Heart left ventricle (tissue), 16 donors: ENCODE measurements at regions not wholly inside any gene's neighbourhood (a gene's known extent, or its start where the extent isn't known, plus 50 kb on each side); places are given as distances from the start of the nearest gene placed in this dataset.

ENCODE experiments used
- ATAC-seq, 4 donors: fragments of 200-7000 bp; cut with Tn5 transposase; one replicate each; pipeline ENCODE4 v1.9.1; 2020 to 2022; ENCODE audit warnings: moderate library complexity in 4 of 4, mild to moderate bottlenecking in 3 of 4, moderate number of reproducible peaks in 1 of 4
- DNase-seq, 5 donors: peaks; one replicate each; pipeline ENCODE4 v3.0.0-alpha.2; 2020
- H3K27ac ChIP-seq, 12 donors: fragments of 200-600 bp; sonication (generic) in 4 of 12; one replicate each; pipeline versions ENCODE4 v1.5.0 to v1.8.0; 2016 to 2022; ENCODE audit warnings: mild to moderate bottlenecking in 2 of 12
- H3K27me3 ChIP-seq, 9 donors: fragments of 200-600 bp; sonication (generic) in 2 of 9; one replicate each; pipeline versions ENCODE4 v1.5.1 to v1.8.0; 2016 to 2022; ENCODE audit warnings: mild to moderate bottlenecking in 3 of 9
- H3K36me3 ChIP-seq, 9 donors: fragments of 200-600 bp; sonication (generic) in 2 of 9; one replicate each; pipeline versions ENCODE4 v1.5.0 to v1.8.0; 2018 to 2022; ENCODE audit warnings: mild to moderate bottlenecking in 2 of 9
- H3K4me1 ChIP-seq, 12 donors: fragments of 200-600 bp; sonication (generic) in 4 of 12; one replicate each; pipeline versions ENCODE4 v1.5.0 to v1.8.0; 2016 to 2022; ENCODE audit warnings: mild to moderate bottlenecking in 3 of 12
- H3K4me3 ChIP-seq, 12 donors: fragments of 200-600 bp; sonication (generic) in 4 of 12; one replicate each; pipeline versions ENCODE4 v1.5.0 to v1.8.0; 2017 to 2022; ENCODE audit warnings: mild to moderate bottlenecking in 9 of 12, moderate library complexity in 4 of 12
- H3K9me3 ChIP-seq, 12 donors: fragments of 200-600 bp; sonication (generic) in 4 of 12; one replicate each; pipeline versions ENCODE4 v1.5.0 to v1.8.0; 2016 to 2022; ENCODE audit warnings: mild to moderate bottlenecking in 1 of 12
- POLR2A ChIP-seq, 2 donors: fragments of 450-650 bp; IDR thresholded peaks; one replicate each; pipeline ENCODE4 v1.6.1; 2017; ENCODE audit warnings: antibody characterized with exemption in 2 of 2, mild to moderate bottlenecking in 2 of 2, moderate library complexity in 2 of 2
- WGBS, 4 donors: extraction: QIAGEN DNeasy Blood & Tissue Kit in 2 of 4; methylation state at CpG; one replicate each; pipeline versions ENCODE4 v1.1.5 to v1.1.7; 2013 to 2018; 5-methylcytosine and 5-hydroxymethylcytosine counted together
- intact Hi-C, 10 donors: fragments of 100-400 bp; cut with DNase I; formaldehyde crosslinking; loops; one replicate each; pipeline versions ENCODE4 v1.11.1 to v1.14.2; 2022
- TF ChIP-seq, protein P1 (sequence below), 12 donors: fragments of 200-600 bp; sonication (generic) in 4 of 12; IDR thresholded peaks; one replicate each; pipeline versions ENCODE4 v1.5.0 to v1.8.0; 2018 to 2022; ENCODE audit warnings: antibody characterized with exemption in 12 of 12, mild to moderate bottlenecking in 5 of 12
- donor health status: ischemic (EF 13 %, LVEDD 7.1; RV severe dilation, severe dysfunction).
- donor health status: healthy with polysubstance abuse.
- donor health status: DM: no; HTN: yes; CAD: no.
- donor health status: DM: no; HTN: no; CAD: no.
- donor health status: ischemic (EF 25% LVEDD 6.9; RV normal size, moderate dysfunction).
- donor health status: ischemic (EF 25% LVEDD 5.7; RV mildly dilated, moderate dysfunction).
- donor health status: healthy.
- donor health status: DM: yes; HTN: yes; CAD: no.
- donor health status: ischemic (EF 35%, LVEDD 5.7; RV mildly dilated, moderate dysfunction).
- donor health status: nonischemic (EF 11% LVEDD 7.7; RV severe dilation, severe dysfunction).
- donor health status: DM: yes; HTN: yes; CAD: no.
- donor health status: PGD.
- donor health status: ischemic (EF 29% LVEDD 5.4; RV normal size, mild dysfunction).
- donor health status: nonischemic (EF 23%, LVEDD 6.1; RV moderate dilation, normal function).

DNA sequence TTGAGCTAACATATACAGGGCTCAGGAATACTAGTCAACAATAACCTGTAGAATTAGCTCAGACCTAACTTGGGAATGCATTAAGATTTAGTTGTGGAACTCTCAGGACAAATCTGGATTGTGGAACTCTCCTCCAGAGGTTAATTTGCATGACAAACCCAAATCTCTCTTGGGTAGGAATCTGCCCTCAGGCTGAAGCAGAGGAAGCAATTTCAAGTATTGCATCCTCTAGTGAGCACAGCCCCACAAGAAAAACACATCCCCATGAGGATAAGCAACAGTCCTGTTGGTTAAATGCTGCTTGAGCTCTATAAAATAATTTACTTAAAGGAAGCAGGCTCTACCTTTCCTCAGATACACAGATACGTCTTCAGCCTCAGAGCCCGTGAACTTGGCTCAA is 170.9 kb upstream of the STXBP5 start:
- Histone ChIP-seq H3K36me3 (no peaks in the 10 kb centered on the region), H3K4me1 (no peaks in the 10 kb centered on the region), H3K4me3 (no peak overlapping the region), H3K9me3 (no peaks in the 10 kb centered on the region), H3K27ac (no peak overlapping the region), H3K27me3 (no peaks in the 10 kb centered on the region)
- TF ChIP-seq POLR2A (IDR thresholded peaks at IDR 0.05), result no peak
- TF ChIP-seq, protein P1, sequence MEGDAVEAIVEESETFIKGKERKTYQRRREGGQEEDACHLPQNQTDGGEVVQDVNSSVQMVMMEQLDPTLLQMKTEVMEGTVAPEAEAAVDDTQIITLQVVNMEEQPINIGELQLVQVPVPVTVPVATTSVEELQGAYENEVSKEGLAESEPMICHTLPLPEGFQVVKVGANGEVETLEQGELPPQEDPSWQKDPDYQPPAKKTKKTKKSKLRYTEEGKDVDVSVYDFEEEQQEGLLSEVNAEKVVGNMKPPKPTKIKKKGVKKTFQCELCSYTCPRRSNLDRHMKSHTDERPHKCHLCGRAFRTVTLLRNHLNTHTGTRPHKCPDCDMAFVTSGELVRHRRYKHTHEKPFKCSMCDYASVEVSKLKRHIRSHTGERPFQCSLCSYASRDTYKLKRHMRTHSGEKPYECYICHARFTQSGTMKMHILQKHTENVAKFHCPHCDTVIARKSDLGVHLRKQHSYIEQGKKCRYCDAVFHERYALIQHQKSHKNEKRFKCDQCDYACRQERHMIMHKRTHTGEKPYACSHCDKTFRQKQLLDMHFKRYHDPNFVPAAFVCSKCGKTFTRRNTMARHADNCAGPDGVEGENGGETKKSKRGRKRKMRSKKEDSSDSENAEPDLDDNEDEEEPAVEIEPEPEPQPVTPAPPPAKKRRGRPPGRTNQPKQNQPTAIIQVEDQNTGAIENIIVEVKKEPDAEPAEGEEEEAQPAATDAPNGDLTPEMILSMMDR (IDR thresholded peaks at IDR 0.05), result no peak
- WGBS, 4 donors, result 79 to 91% (median 84%) methylated on average over 2 of the region's 2 CpGs
- ATAC-seq (no peak), DNase-seq (no peak)
- intact Hi-C loops, result no loop called here

DNA sequence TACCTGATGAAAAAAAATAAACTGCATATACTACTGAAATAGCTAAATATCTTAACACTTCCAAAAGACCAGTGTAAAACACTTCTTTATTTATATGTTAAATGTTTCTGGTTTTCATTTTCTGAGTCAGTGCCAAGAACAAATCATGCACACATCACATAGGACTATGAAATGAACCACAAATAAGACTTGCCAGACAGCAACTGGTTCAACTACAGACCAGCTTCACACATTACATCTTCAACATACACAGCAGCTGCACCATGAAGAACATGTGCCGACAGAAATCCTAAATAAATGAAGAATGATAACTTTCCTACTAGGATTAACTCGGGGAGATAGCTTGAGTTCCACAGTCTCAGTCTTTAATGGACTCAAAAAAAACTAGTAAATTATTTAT is 168.3 kb upstream of the STXBP5 start:
- 57 to 81% (median 71%) methylated on average over 2 of the region's 2 CpGs for WGBS, 4 donors
- Histone ChIP-seq H3K27me3 (no peaks in the 10 kb centered on the region), H3K9me3 (no peaks in the 10 kb centered on the region), H3K4me1 (no peaks in the 10 kb centered on the region), H3K36me3 (no peaks in the 10 kb centered on the region), H3K27ac (no peak overlapping the region), H3K4me3 (no peak overlapping the region)
- intact Hi-C loops, result no loop called here
- no peak for TF ChIP-seq POLR2A (IDR thresholded peaks at IDR 0.05)
- TF ChIP-seq, protein P1 (IDR thresholded peaks at IDR 0.05), result no peak
- DNase-seq (no peak), ATAC-seq (no peak)

DNA sequence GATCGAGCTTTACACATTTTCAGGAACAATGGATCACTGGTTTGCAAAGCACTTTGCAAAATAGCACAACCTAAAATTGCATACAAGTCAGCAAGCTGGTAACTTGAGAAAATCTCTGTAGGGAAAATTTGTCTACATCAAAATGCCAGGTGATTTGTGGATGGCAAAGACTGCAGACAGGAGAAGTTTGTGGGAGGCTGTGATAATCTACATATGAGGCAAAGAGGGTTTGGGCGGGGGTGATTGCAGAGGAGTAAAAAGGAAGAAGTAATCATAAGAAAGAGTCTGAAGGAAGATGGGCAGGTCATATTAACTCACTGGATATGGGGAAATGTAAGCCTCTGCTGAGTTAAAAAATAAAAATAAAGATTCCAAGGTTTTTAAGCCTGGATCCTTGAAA is 166.3 kb upstream of the STXBP5 start:
- TF ChIP-seq POLR2A (IDR thresholded peaks at IDR 0.05), result no peak
- TF ChIP-seq, protein P1 (IDR thresholded peaks at IDR 0.05), result no peak

DNA sequence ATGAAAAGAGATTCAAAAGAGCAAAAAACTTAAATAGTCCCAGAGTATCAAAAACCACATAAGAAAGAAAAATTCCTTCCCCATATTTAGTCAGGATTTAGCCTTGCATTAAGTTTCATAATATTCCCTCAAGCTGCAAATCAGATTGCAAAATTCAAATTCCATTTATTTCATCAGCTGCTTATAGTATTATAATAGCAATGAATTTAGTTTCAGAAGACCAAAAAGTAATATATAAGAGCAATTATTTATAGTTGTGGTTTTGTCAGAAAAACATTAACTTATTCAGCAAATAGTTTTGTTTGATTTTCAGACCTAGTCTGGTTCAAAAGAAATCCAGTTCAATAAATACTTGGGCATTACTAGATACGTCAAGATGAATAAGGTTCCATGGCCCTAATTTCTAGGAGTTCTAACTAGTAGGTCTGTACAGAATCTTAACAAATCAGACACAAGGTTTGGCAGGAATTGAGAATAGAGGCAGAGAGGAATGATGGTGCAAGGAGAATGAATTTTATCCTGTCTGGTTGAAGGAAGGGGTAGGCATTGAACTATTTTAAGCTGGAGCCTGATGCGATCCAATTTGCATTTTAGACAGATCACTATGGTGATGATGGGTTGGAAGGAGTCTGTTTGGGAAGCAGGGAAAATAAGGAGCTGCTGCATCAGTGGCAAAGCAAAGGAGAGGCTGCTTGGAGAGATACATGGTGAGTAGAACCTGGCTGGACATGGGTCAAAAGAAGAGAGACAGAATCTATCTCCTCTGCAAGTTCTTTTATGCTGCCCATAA is 163.9 kb upstream of the STXBP5 start:
- DNase-seq (no peak), ATAC-seq (no peak)
- intact Hi-C loops, result no loop called here
- Histone ChIP-seq H3K4me1 (no peaks in the 10 kb centered on the region), H3K27me3 (no peaks in the 10 kb centered on the region), H3K4me3 (no peak overlapping the region), H3K36me3 (no peaks in the 10 kb centered on the region), H3K9me3 (peaks cover 0 to 17% (median 4%) of the 10 kb centered on the region in 12 donors), H3K27ac (no peak overlapping the region)
- TF ChIP-seq POLR2A (IDR thresholded peaks at IDR 0.05), result no peak
- TF ChIP-seq, protein P1 (IDR thresholded peaks at IDR 0.05), result no peak
- 84 to 89% (median 86%) methylated on average over 2 of the region's 2 CpGs for WGBS, 4 donors

More for the DNA sequence above, 166.3 kb upstream of the STXBP5 start:
- no peaks in the 10 kb centered on the region for H3K27me3 ChIP-seq
- ATAC-seq, result no peak
- DNase-seq, result no peak
- no peak overlapping the region for H3K4me3 ChIP-seq
- no peaks in the 10 kb centered on the region for H3K4me1 ChIP-seq
- intact Hi-C loops, result no loop called here
- no peak overlapping the region for H3K27ac ChIP-seq
- no peaks in the 10 kb centered on the region for H3K36me3 ChIP-seq
- no peaks in the 10 kb centered on the region for H3K9me3 ChIP-seq
- 70 to 87% (median 87%) methylated on average over 2 of the region's 2 CpGs for WGBS, 4 donors
